GM23338 (cell line): ENCODE measurements at regions not wholly inside any gene's neighbourhood (a gene's known extent, or its start where the extent isn't known, plus 50 kb on each side); places are given as distances from the start of the nearest gene placed in this dataset.

ENCODE experiments used
- ATAC-seq: fragments of 200-7000 bp; cut with Tn5 transposase; 3 replicates; pipeline ENCODE4 v1.9.1; 2020
- DNase-seq: peaks from one replicate; pipeline ENCODE4 v3.0.0-alpha.2; 2015; ENCODE audit warnings: low spot score
- H2AFZ ChIP-seq: fragments of 200-600 bp; sonication (generic); 2 replicates; pipeline ENCODE4 v1.8.0; 2016; ENCODE audit warnings: antibody characterized with exemption, mild to moderate bottlenecking, moderate library complexity
- H3F3A ChIP-seq: fragments of 200-600 bp; sonication (generic); replicated peaks from 2 replicates; pipeline ENCODE4 v1.8.0; 2017; ENCODE audit warnings: antibody characterized with exemption, mixed run types, low read depth
- H3K27ac ChIP-seq: fragments of 200-600 bp; sonication (generic); 2 replicates; pipeline ENCODE4 v1.6.1; 2016; ENCODE audit warnings: low read depth
- H3K27me3 ChIP-seq: fragments of 200-600 bp; sonication (generic); 2 replicates; pipeline ENCODE4 v1.8.0; 2016; ENCODE audit warnings: mild to moderate bottlenecking, mixed run types, moderate library complexity; ENCODE audit not compliant: insufficient read depth
- H3K36me3 ChIP-seq: fragments of 200-600 bp; sonication (generic); 2 replicates; pipeline ENCODE4 v1.8.0; 2016; ENCODE audit warnings: mild to moderate bottlenecking; ENCODE audit not compliant: insufficient read depth
- H3K4me1 ChIP-seq: fragments of 200-600 bp; sonication (generic); 2 replicates; pipeline ENCODE4 v1.8.0; 2016; ENCODE audit warnings: mild to moderate bottlenecking, moderate library complexity; ENCODE audit not compliant: insufficient read depth
- H3K4me2 ChIP-seq: fragments of 200-600 bp; sonication (generic); 2 replicates; pipeline ENCODE4 v1.7.1; 2017; ENCODE audit warnings: mixed run types
- H3K4me3 ChIP-seq: fragments of 200-600 bp; sonication (generic); 2 replicates; pipeline ENCODE4 v1.6.1; 2016; ENCODE audit warnings: mixed run types
- H3K79me2 ChIP-seq: fragments of 200-600 bp; sonication (generic); replicated peaks from 2 replicates; pipeline ENCODE4 v1.8.0; 2017; ENCODE audit warnings: mild to moderate bottlenecking; ENCODE audit not compliant: insufficient read depth
- H3K9me2 ChIP-seq: fragments of 200-600 bp; sonication (generic); 2 replicates; pipeline ENCODE4 v1.8.0; 2017; ENCODE audit not compliant: insufficient read depth
- H4K20me1 ChIP-seq: fragments of 200-600 bp; sonication (generic); replicated peaks from 2 replicates; pipeline ENCODE4 v1.8.0; 2017; ENCODE audit warnings: mild to moderate bottlenecking; ENCODE audit not compliant: insufficient read depth
- H3K27ac Mint-ChIP-seq: 2 replicates; pipeline ENCODE4 v1.8.0; 2020; ENCODE audit warnings: inconsistent platforms, mild to moderate bottlenecking, moderate library complexity, mixed read lengths
- H3K27me3 Mint-ChIP-seq: 3 replicates; pipeline ENCODE4 v1.8.0; 2022; ENCODE audit warnings: low read depth, mild to moderate bottlenecking, moderate library complexity, mixed read lengths, inconsistent platforms; ENCODE audit not compliant: insufficient read depth, poor library complexity
- H3K36me3 Mint-ChIP-seq: 3 replicates; pipeline ENCODE4 v1.8.0; 2021; ENCODE audit warnings: low read depth, mild to moderate bottlenecking, inconsistent platforms, moderate library complexity, mixed read lengths
- H3K4me1 Mint-ChIP-seq: 3 replicates; pipeline ENCODE4 v1.8.0; 2020; ENCODE audit warnings: mild to moderate bottlenecking, inconsistent platforms, mixed read lengths
- H3K4me3 Mint-ChIP-seq: 3 replicates; pipeline ENCODE4 v1.8.0; 2021; ENCODE audit warnings: moderate library complexity, mild to moderate bottlenecking, inconsistent platforms, mixed read lengths
- H3K9me3 Mint-ChIP-seq: 3 replicates; pipeline ENCODE4 v1.8.0; 2020; ENCODE audit warnings: moderate library complexity, mild to moderate bottlenecking, inconsistent platforms, mixed read lengths
- CREB1 ChIP-seq: fragments of 250-450 bp; sonication (Bioruptor Pico); IDR thresholded peaks from 2 replicates; pipeline ENCODE4 v1.5.0; 2020; ENCODE audit warnings: low read depth, mild to moderate bottlenecking, moderate library complexity
- EZH2 ChIP-seq: fragments of 200-600 bp; sonication (generic); IDR thresholded peaks from one replicate; pipeline ENCODE4 v1.8.0; 2017; ENCODE audit warnings: antibody characterized with exemption, mild to moderate bottlenecking, low read depth; ENCODE audit not compliant: unreplicated experiment
- EZH2phosphoT487 ChIP-seq: fragments of 200-600 bp; sonication (generic); IDR thresholded peaks from one replicate; pipeline ENCODE4 v1.8.1; 2018; ENCODE audit warnings: antibody characterized with exemption; ENCODE audit not compliant: unreplicated experiment
- JUNB ChIP-seq: IDR thresholded peaks from one replicate; pipeline ENCODE4 v1.6.1; 2016; ENCODE audit warnings: antibody characterized with exemption; ENCODE audit not compliant: unreplicated experiment
- NANOG ChIP-seq: IDR thresholded peaks from 2 replicates; pipeline ENCODE4 v1.6.1; 2016; ENCODE audit warnings: antibody characterized with exemption, borderline replicate concordance
- POLR2AphosphoS5 ChIP-seq: IDR thresholded peaks from 2 replicates; pipeline ENCODE4 v1.6.1; 2016; ENCODE audit warnings: antibody characterized with exemption, low read depth
- STAT1 ChIP-seq: IDR thresholded peaks from one replicate; pipeline ENCODE4 v1.6.1; 2016; ENCODE audit warnings: antibody characterized with exemption; ENCODE audit not compliant: unreplicated experiment
- ZNF114 ChIP-seq: fragments of 250-450 bp; sonication (Bioruptor Pico); IDR thresholded peaks from 2 replicates; pipeline ENCODE4 v1.5.0; 2020; ENCODE audit warnings: mild to moderate bottlenecking, moderate library complexity
- TF ChIP-seq, protein P1 (sequence below): IDR thresholded peaks from 2 replicates; pipeline ENCODE4 v1.6.1; 2016; ENCODE audit warnings: antibody characterized with exemption
- TF ChIP-seq, protein P2 (sequence below): fragments of 250-450 bp; sonication (Bioruptor Pico); IDR thresholded peaks from 2 replicates; pipeline ENCODE4 v1.5.0; 2020; ENCODE audit warnings: mild to moderate bottlenecking, moderate library complexity
- TF ChIP-seq, protein P3 (sequence below), 2 experiments: fragments of 200-600 bp in 1 of 2; sonication (generic) in 1 of 2; conservative IDR thresholded peaks; 2 replicates each; pipeline versions ENCODE4 v1.5.1 to v1.6.1; 2016 to 2017; ENCODE audit warnings: antibody characterized with exemption in 2 of 2, low read depth in 2 of 2, mild to moderate bottlenecking in 2 of 2, moderate library complexity in 1 of 2
- TF ChIP-seq, protein P4 (sequence below): IDR thresholded peaks from one replicate; pipeline ENCODE4 v1.6.1; 2018; ENCODE audit warnings: antibody characterized with exemption; ENCODE audit not compliant: unreplicated experiment

DNA sequence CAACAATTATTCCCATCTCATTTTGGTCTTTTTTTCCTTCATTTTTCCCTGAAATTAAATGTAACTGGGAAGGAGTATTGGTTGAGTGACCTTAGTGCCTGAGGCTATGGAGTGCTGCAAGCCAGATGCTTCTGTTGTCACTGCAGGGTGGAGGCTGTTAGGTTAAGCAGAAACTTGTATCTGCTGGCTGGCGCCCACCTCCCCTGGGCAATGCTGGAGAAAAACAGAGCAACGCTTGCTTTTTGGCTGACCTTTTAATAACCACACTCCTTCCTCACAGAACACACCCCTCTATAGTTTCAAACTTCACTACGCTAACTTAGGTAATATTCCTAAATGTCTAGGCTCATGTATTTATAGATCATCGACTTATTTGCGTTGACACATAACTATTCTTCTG lies 583.5 kb upstream of the NOVA1 start (continued):
- TF ChIP-seq CREB1 (CRISPR knock-in tag) = no peak
- TF ChIP-seq, protein P1, sequence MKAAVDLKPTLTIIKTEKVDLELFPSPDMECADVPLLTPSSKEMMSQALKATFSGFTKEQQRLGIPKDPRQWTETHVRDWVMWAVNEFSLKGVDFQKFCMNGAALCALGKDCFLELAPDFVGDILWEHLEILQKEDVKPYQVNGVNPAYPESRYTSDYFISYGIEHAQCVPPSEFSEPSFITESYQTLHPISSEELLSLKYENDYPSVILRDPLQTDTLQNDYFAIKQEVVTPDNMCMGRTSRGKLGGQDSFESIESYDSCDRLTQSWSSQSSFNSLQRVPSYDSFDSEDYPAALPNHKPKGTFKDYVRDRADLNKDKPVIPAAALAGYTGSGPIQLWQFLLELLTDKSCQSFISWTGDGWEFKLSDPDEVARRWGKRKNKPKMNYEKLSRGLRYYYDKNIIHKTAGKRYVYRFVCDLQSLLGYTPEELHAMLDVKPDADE = no peak

DNA sequence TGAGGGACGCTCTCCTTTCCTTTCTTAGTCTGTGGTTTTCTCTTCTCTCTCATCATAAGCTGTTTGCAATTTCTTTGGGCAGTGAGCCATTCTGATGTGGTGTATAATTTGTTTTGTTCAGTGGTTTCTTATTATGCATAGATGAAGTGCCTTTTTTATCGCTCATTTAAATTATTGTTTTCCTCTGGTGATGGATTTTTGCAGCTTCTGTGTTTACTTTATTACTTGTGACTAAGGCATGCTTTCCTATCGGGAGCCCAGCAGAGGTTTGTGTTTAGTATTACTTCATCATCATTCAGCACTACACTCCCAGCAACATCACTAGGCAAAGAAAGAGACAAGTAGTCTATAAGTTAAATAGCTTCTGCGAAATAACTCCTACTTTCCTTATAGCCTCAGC lies 586.6 kb upstream of the NOVA1 start:
- Mint-ChIP-seq H3K36me3 (no peaks in the 10 kb centered on the region), H3K9me3 (no peaks in the 10 kb centered on the region), H3K27ac (no peak overlapping the region), H3K27me3 (no peaks in the 10 kb centered on the region), H3K4me3 (no peak overlapping the region), H3K4me1 (no peaks in the 10 kb centered on the region)
- Histone ChIP-seq H3K27me3 (no peaks in the 10 kb centered on the region), H3K4me3 (no peak overlapping the region), H3K79me2 (no peaks in the 10 kb centered on the region), H3F3A (no peaks in the 10 kb centered on the region), H3K9me2 (no peaks in the 10 kb centered on the region), H3K36me3 (no peaks in the 10 kb centered on the region), H3K27ac (no peak overlapping the region), H4K20me1 (no peaks in the 10 kb centered on the region), H3K4me1 (no peaks in the 10 kb centered on the region), H2AFZ (no peak overlapping the region), H3K4me2 (no peak overlapping the region)
- DNase-seq = no peak
- ATAC-seq = no peak
- TF ChIP-seq, protein P1 = no peak
- no peak for TF ChIP-seq EZH2phosphoT487
- TF ChIP-seq, protein P2, sequence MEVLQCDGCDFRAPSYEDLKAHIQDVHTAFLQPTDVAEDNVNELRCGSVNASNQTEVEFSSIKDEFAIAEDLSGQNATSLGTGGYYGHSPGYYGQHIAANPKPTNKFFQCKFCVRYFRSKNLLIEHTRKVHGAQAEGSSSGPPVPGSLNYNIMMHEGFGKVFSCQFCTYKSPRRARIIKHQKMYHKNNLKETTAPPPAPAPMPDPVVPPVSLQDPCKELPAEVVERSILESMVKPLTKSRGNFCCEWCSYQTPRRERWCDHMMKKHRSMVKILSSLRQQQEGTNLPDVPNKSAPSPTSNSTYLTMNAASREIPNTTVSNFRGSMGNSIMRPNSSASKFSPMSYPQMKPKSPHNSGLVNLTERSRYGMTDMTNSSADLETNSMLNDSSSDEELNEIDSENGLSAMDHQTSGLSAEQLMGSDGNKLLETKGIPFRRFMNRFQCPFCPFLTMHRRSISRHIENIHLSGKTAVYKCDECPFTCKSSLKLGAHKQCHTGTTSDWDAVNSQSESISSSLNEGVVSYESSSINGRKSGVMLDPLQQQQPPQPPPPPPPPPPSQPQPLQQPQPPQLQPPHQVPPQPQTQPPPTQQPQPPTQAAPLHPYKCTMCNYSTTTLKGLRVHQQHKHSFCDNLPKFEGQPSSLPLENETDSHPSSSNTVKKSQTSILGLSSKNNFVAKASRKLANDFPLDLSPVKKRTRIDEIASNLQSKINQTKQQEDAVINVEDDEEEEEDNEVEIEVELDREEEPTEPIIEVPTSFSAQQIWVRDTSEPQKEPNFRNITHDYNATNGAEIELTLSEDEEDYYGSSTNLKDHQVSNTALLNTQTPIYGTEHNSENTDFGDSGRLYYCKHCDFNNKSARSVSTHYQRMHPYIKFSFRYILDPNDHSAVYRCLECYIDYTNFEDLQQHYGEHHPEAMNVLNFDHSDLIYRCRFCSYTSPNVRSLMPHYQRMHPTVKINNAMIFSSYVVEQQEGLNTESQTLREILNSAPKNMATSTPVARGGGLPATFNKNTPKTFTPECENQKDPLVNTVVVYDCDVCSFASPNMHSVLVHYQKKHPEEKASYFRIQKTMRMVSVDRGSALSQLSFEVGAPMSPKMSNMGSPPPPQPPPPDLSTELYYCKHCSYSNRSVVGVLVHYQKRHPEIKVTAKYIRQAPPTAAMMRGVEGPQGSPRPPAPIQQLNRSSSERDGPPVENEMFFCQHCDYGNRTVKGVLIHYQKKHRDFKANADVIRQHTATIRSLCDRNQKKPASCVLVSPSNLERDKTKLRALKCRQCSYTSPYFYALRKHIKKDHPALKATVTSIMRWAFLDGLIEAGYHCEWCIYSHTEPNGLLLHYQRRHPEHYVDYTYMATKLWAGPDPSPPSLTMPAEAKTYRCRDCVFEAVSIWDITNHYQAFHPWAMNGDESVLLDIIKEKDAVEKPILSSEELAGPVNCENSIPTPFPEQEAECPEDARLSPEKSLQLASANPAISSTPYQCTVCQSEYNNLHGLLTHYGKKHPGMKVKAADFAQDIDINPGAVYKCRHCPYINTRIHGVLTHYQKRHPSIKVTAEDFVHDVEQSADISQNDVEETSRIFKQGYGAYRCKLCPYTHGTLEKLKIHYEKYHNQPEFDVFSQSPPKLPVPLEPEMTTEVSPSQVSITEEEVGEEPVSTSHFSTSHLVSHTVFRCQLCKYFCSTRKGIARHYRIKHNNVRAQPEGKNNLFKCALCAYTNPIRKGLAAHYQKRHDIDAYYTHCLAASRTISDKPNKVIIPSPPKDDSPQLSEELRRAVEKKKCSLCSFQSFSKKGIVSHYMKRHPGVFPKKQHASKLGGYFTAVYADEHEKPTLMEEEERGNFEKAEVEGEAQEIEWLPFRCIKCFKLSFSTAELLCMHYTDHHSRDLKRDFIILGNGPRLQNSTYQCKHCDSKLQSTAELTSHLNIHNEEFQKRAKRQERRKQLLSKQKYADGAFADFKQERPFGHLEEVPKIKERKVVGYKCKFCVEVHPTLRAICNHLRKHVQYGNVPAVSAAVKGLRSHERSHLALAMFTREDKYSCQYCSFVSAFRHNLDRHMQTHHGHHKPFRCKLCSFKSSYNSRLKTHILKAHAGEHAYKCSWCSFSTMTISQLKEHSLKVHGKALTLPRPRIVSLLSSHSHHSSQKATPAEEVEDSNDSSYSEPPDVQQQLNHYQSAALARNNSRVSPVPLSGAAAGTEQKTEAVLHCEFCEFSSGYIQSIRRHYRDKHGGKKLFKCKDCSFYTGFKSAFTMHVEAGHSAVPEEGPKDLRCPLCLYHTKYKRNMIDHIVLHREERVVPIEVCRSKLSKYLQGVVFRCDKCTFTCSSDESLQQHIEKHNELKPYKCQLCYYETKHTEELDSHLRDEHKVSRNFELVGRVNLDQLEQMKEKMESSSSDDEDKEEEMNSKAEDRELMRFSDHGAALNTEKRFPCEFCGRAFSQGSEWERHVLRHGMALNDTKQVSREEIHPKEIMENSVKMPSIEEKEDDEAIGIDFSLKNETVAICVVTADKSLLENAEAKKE (CRISPR knock-in tag) = no peak
- no peak for TF ChIP-seq NANOG
- TF ChIP-seq, protein P3, sequence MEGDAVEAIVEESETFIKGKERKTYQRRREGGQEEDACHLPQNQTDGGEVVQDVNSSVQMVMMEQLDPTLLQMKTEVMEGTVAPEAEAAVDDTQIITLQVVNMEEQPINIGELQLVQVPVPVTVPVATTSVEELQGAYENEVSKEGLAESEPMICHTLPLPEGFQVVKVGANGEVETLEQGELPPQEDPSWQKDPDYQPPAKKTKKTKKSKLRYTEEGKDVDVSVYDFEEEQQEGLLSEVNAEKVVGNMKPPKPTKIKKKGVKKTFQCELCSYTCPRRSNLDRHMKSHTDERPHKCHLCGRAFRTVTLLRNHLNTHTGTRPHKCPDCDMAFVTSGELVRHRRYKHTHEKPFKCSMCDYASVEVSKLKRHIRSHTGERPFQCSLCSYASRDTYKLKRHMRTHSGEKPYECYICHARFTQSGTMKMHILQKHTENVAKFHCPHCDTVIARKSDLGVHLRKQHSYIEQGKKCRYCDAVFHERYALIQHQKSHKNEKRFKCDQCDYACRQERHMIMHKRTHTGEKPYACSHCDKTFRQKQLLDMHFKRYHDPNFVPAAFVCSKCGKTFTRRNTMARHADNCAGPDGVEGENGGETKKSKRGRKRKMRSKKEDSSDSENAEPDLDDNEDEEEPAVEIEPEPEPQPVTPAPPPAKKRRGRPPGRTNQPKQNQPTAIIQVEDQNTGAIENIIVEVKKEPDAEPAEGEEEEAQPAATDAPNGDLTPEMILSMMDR (conservative IDR thresholded peaks at IDR 0.05; ENCODE audit: low read depth in 2 of 2) = no peak
- TF ChIP-seq STAT1 = no peak
- no peak for TF ChIP-seq JUNB
- TF ChIP-seq, protein P4, sequence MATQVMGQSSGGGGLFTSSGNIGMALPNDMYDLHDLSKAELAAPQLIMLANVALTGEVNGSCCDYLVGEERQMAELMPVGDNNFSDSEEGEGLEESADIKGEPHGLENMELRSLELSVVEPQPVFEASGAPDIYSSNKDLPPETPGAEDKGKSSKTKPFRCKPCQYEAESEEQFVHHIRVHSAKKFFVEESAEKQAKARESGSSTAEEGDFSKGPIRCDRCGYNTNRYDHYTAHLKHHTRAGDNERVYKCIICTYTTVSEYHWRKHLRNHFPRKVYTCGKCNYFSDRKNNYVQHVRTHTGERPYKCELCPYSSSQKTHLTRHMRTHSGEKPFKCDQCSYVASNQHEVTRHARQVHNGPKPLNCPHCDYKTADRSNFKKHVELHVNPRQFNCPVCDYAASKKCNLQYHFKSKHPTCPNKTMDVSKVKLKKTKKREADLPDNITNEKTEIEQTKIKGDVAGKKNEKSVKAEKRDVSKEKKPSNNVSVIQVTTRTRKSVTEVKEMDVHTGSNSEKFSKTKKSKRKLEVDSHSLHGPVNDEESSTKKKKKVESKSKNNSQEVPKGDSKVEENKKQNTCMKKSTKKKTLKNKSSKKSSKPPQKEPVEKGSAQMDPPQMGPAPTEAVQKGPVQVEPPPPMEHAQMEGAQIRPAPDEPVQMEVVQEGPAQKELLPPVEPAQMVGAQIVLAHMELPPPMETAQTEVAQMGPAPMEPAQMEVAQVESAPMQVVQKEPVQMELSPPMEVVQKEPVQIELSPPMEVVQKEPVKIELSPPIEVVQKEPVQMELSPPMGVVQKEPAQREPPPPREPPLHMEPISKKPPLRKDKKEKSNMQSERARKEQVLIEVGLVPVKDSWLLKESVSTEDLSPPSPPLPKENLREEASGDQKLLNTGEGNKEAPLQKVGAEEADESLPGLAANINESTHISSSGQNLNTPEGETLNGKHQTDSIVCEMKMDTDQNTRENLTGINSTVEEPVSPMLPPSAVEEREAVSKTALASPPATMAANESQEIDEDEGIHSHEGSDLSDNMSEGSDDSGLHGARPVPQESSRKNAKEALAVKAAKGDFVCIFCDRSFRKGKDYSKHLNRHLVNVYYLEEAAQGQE = no peak
- TF ChIP-seq CREB1 (CRISPR knock-in tag) = no peak
- no peak for TF ChIP-seq ZNF114
- TF ChIP-seq EZH2 = no peak
- TF ChIP-seq POLR2AphosphoS5 = no peak
